CD4-positive, alpha-beta T cell treated with Interleukin-10 for 1 hour (primary cell): ENCODE measurements at regions not wholly inside any gene's neighbourhood (a gene's known extent, or its start where the extent isn't known, plus 50 kb on each side); places are given as distances from the start of the nearest gene placed in this dataset.

Experiments used
- DNase-seq: peaks from one replicate; pipeline ENCODE4 v3.0.0-alpha.2; 2020

- no peak for DNase-seq
Observed at GRCh38 chr18:56545464-56545863, 92.9 kb downstream of the TXNL1 start.

- DNase-seq = no peak
Observed at GRCh38 chr18:56542476-56542875, 95.9 kb downstream of the TXNL1 start.

- DNase-seq = no peak
Observed at GRCh38 chr18:56541793-56542192, 96.6 kb downstream of the TXNL1 start.

- no peak for DNase-seq
Observed at GRCh38 chr18:56541340-56541739, 97.1 kb downstream of the TXNL1 start.

GRCh38 chr18:56538746-56539145 is 99.6 kb downstream of the TXNL1 start:
- no peak for DNase-seq

GRCh38 chr18:56532176-56532840 is 106.1 kb downstream of the TXNL1 start:
- DNase-seq = no peak

GRCh38 chr18:56522816-56523215 is 115.6 kb downstream of the TXNL1 start:
- no peak for DNase-seq

DNA sequence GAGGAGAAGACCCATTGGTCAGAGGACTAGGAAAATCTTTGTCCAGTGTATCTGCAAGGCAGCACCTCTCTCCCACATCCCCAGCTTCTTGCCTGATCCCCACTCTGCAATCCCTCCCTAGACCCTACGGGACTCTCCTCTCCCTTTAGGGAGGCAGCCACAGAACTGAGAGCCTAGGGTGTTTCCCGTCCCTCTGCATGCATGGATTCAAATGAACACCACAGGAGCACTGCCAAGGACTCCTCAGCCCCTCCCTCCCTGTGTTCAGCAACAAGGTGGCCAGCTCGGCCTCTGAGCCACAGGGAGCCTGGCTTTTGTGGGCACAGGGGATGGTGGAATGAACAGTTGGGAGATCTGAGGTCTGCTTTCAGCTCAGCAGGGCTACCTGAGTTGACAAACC is 117.1 kb downstream of the TXNL1 start:
- DNase-seq = no peak

- no peak for DNase-seq
Observed at GRCh38 chr18:56517761-56518160, 120.6 kb downstream of the TXNL1 start.

GRCh38 chr18:56517196-56517595 is 121.2 kb downstream of the TXNL1 start:
- DNase-seq = no peak

GRCh38 chr18:56516789-56517188 is 121.6 kb downstream of the TXNL1 start:
- DNase-seq = no peak

DNA sequence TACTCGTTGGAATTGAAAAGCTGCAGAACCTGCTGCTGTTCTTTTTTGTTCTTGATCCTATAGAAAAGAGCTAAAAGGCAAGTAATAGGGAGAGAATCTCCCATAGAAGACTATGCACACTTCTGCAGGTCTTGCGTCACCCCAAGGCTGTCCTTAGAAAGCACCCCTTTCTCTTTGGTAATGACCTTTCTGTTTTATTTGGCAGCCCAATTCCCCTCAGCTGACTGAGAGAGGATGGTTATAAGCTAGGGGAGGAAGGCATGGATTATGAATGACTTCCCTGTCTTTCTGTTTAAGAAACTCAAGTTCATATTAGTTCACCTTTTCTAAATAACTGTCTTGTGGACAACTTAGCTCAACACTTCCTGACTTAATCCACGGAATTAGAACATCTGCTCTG is 122.9 kb downstream of the TXNL1 start:
- DNase-seq = no peak

DNA sequence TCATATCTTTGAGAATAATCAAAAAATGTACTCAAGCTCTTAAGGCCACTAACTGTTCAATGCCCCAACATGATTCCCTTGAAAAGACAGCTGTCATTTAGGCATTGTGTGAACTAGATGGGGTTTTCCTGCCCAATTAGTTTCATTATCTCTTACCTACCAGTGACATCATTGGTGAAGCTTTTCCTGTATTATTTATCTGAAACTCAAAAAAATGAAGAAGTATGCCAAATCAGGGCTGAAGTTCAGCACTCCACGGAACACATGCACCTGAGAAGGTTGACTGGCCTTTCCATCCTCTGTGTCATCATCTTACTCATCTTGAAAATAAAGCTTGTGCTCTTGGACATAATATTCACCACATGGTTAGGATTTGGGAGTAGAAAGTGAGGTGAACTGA is 126.4 kb downstream of the TXNL1 start:
- no peak for DNase-seq

GRCh38 chr18:56510108-56510507 is 128.3 kb downstream of the TXNL1 start:
- DNase-seq = no peak

DNA sequence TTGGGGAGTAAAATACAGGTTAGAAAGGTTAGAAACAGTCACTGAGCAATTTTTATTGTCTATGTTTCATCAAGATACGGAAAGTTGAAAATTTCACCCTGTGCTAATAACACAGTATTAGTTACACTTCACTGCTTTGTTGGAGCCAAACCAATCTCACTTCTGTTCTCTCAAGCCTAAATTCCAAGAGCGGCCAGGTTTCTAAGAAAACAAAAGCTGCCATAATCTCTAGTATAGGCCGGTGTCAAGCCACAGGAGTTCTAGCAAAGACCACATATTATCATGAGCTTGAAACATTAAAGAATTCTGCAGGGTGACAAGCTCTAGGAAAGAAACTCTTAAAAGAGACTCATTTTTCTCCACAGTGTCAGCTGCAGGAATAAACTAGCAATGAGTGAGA is 128.7 kb downstream of the TXNL1 start:
- DNase-seq = no peak

GRCh38 chr18:56508370-56509036 is 129.9 kb downstream of the TXNL1 start:
- DNase-seq = no peak

DNA sequence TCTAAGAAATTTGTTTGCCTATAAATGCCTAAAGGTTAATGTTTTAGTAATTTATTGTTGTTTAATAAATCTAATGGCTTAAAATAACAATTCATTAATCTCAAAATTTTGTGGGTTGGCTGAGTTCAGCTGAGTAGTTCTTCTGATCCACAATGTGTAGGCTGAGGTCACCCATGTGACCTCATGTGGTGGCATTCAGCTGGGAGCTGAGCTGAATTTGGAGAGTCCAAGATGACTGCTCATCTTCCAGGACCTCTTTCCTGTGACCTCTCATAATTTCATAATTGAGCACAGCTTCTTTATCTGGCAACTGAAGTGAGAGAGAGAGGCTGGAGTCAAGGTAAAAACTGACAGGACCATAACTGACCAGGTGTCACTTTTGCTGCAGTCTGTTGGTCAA is 132.4 kb downstream of the TXNL1 start:
- DNase-seq = no peak

GRCh38 chr18:56505293-56505692 is 133.1 kb downstream of the TXNL1 start:
- no peak for DNase-seq

DNA sequence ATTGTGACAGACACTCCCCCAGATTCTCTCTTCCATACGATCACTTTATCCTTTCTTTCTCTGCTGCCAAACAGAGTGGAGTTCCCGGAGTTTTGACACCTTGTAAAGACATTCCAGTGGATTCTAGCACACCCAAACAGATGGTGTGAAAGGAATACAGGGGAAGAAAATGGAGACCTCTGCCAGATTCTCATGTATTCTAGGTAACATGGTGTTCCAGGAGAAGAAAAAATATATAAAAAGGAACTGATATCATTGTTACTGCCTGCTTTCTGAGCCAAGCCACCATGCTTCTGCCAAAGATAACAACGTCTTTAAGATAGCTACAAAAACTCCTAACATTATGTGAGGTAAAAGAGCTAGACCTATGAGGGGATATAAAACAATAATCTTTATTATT is 136.5 kb downstream of the TXNL1 start:
- no peak for DNase-seq

- DNase-seq = no peak
Observed at GRCh38 chr18:56495884-56496283, 142.5 kb downstream of the TXNL1 start.

GRCh38 chr18:56493531-56493930 is 144.9 kb downstream of the TXNL1 start:
- DNase-seq = no peak

- no peak for DNase-seq
Observed at GRCh38 chr18:56492136-56492535, 146.3 kb downstream of the TXNL1 start.

- no peak for DNase-seq
Observed at GRCh38 chr18:56490942-56491341, 147.4 kb downstream of the TXNL1 start.

DNA sequence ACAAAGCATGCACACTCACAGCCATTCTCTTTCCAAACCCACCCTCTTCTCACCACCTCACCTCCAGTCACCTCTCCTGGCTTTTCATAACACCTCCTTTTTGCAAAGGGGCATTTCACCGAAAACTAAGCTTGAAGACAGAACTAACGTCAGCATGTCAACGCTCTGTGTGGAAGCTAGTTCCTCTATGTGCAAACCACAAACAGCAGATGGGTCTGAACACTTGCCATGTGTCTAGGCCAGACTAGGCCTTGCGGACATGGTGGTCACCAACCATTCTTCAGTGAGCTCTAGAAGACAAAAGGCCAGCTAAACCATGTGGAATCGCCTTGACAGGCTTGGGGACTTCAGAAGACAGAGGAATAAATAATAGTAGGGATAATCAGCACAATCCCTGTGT is 148.5 kb downstream of the TXNL1 start:
- no peak for DNase-seq

- DNase-seq = no peak
Observed at GRCh38 chr18:56488739-56489138, 149.7 kb downstream of the TXNL1 start.
